ENCODE measurements at regions not wholly inside any gene's neighbourhood (a gene's known extent, or its start where the extent isn't known, plus 50 kb on each side); places are given as distances from the start of the nearest gene placed in this dataset.

DNA sequence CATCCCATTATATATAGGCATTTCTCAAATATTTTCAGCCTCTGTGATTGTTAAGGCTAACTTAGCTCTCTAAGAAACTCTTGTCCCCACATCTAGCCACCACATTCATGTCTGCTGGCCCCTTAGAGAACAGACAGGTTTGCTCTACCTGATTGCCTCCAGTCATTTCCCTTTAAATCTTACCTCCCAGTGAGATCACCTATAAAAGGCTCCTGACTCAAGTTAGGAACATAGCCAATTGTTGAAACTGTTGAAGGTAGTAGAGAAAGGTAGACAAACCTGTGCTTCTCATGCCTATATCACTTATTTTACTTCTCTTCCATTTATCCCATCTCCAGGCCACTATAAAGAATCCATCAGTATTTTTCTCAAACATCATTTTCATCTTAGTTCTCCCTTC lies 771.4 kb downstream of the DIAPH3 start:
- TF ChIP-seq, protein P1, sequence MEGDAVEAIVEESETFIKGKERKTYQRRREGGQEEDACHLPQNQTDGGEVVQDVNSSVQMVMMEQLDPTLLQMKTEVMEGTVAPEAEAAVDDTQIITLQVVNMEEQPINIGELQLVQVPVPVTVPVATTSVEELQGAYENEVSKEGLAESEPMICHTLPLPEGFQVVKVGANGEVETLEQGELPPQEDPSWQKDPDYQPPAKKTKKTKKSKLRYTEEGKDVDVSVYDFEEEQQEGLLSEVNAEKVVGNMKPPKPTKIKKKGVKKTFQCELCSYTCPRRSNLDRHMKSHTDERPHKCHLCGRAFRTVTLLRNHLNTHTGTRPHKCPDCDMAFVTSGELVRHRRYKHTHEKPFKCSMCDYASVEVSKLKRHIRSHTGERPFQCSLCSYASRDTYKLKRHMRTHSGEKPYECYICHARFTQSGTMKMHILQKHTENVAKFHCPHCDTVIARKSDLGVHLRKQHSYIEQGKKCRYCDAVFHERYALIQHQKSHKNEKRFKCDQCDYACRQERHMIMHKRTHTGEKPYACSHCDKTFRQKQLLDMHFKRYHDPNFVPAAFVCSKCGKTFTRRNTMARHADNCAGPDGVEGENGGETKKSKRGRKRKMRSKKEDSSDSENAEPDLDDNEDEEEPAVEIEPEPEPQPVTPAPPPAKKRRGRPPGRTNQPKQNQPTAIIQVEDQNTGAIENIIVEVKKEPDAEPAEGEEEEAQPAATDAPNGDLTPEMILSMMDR (IDR thresholded peaks at IDR 0.05), result no peak
- TF ChIP-seq POLR2A (IDR thresholded peaks at IDR 0.05), result no peak

Measured in prostate gland (tissue), 2 donors.